ENCODE measurements at regions not wholly inside any gene's neighbourhood (a gene's known extent, or its start where the extent isn't known, plus 50 kb on each side); places are given as distances from the start of the nearest gene placed in this dataset.
"Not testable (repeated sequence)": the region's sequence is repeated elsewhere in the genome, so short reads cannot be mapped to it uniquely, and the experiment has no call there.

DNA sequence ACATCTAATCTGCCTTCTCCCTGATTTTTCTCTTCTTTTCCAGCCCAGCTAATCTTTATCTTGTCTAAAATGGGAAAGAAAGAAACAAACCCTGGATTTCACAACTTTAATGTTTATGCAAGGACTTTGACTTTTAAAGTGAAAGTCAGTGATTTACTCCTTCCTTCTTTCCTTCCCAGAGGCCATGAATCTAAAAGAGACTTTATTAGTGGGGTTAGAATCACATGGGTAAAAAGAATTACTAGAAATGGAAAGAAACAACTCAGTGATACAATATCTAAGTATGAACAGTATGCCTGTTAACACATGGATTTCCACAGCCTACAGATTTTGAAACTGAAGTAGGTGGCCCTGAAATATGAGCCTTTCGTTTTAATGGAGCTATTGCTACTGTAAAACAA lies 59.8 kb upstream of the KCNK2 start:
- H3K27ac ChIP-seq: no peak overlapping the region
- no peaks in the 10 kb centered on the region for H3K79me2 ChIP-seq (ENCODE audit: insufficient read depth, low read depth)
- no peaks in the 10 kb centered on the region for H3K36me3 ChIP-seq (ENCODE audit: insufficient read depth)
- H3K4me1 ChIP-seq (ENCODE audit: low read depth, poor library complexity, severe bottlenecking): no peaks in the 10 kb centered on the region
- no peak for TF ChIP-seq CTCF (conservative IDR thresholded peaks at IDR 0.05; ENCODE audit: low read depth, low read length)
- H2AFZ ChIP-seq (ENCODE audit: low read depth): no peak overlapping the region
- no peak overlapping the region for H3K4me2 ChIP-seq
- H3K27me3 ChIP-seq (ENCODE audit: insufficient read depth, low read depth): no peaks in the 10 kb centered on the region
- H3K4me3 ChIP-seq (IDR thresholded peaks at IDR 0.05; ENCODE audit: insufficient read depth, low read depth, low read length): no peak overlapping the region
- H4K20me1 ChIP-seq (ENCODE audit: insufficient read depth): no peaks in the 10 kb centered on the region
- no peak overlapping the region for H3K9ac ChIP-seq

DNA sequence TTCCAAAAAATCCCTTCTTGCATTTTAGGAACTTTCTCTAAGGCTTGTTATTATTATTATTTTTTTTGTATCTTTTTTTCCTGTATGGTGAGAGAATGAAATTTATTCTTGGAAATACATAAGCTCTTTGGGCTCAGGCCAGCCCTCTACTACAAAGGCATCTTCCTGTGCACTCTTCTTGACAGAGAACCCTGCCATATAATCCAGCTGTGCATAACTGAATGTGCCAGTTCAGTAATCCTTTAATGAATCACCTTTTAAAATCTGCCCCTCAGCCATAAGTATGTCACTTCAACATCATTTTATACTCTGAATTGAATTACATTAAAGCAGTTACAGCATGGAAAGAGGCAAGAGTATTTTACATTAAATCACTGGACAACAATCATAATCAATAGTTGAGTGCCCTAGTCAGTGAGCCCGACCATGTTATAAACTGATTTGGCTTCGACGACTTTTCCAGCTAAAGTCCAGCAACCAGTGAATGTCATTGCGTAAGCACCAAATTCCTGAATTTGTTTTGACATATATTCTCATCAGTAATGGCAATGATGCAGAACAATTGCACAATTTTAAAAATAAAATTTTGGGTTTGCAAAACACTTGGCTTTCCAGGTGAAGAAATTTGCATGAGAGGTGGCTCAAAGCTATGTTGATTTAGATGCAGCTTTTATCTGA lies 59.2 kb upstream of the KCNK2 start:
- H3K4me1 ChIP-seq (ENCODE audit: low read depth, poor library complexity, severe bottlenecking): no peaks in the 10 kb centered on the region
- H3K36me3 ChIP-seq (ENCODE audit: insufficient read depth): no peaks in the 10 kb centered on the region
- H2AFZ ChIP-seq (ENCODE audit: low read depth): no peak overlapping the region
- no peak overlapping the region for H3K9ac ChIP-seq
- no peaks in the 10 kb centered on the region for H3K79me2 ChIP-seq (ENCODE audit: insufficient read depth, low read depth)
- H3K4me2 ChIP-seq: no peak overlapping the region
- no peak overlapping the region for H3K4me3 ChIP-seq (IDR thresholded peaks at IDR 0.05; ENCODE audit: insufficient read depth, low read depth, low read length)
- no peaks in the 10 kb centered on the region for H4K20me1 ChIP-seq (ENCODE audit: insufficient read depth)
- H3K27ac ChIP-seq: no peak overlapping the region
- TF ChIP-seq CTCF (conservative IDR thresholded peaks at IDR 0.05; ENCODE audit: low read depth, low read length): no peak
- no peaks in the 10 kb centered on the region for H3K27me3 ChIP-seq (ENCODE audit: insufficient read depth, low read depth)

- Histone ChIP-seq H2AFZ (ENCODE audit: low read depth) (no peak overlapping the region), H3K27me3 (ENCODE audit: insufficient read depth, low read depth) (no peaks in the 10 kb centered on the region), H3K4me1 (ENCODE audit: low read depth, poor library complexity, severe bottlenecking) (no peaks in the 10 kb centered on the region), H3K79me2 (ENCODE audit: insufficient read depth, low read depth) (no peaks in the 10 kb centered on the region), H3K4me2 (no peak overlapping the region), H3K4me3 (IDR thresholded peaks at IDR 0.05; ENCODE audit: insufficient read depth, low read depth, low read length) (no peak overlapping the region), H3K9ac (no peak overlapping the region), H4K20me1 (ENCODE audit: insufficient read depth) (no peaks in the 10 kb centered on the region), H3K27ac (no peak overlapping the region), H3K36me3 (ENCODE audit: insufficient read depth) (no peaks in the 10 kb centered on the region)
- TF ChIP-seq CTCF (conservative IDR thresholded peaks at IDR 0.05; ENCODE audit: low read depth, low read length): no peak
These were observed 53.6 kb upstream of the KCNK2 start for GRCh38 chr1:215028954-215029353.

DNA sequence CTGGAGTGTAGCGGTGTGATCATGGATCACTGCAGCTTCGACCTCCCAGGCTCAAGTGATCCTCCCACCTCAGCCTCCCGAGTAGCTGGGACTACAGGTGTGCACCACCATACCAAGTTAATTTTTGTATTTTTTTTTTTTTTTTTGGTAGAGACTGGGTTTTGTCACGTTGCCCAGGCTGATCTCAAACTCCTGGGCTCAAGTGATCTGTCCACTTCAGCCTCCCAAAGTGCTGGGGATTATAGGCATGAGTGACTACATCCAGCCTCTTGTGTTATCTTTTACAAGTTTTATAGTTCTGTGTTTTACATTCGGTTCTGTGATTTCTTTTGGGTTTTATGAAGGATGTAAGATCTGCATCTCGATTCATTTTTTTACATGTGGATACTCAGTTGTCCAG lies 52.0 kb upstream of the KCNK2 start:
- H3K4me3 ChIP-seq (IDR thresholded peaks at IDR 0.05; ENCODE audit: insufficient read depth, low read depth, low read length); H3K79me2 ChIP-seq (ENCODE audit: insufficient read depth, low read depth); H3K4me2 ChIP-seq; H3K4me1 ChIP-seq (ENCODE audit: low read depth, poor library complexity, severe bottlenecking); H3K36me3 ChIP-seq (ENCODE audit: insufficient read depth); H3K9ac ChIP-seq; H2AFZ ChIP-seq (ENCODE audit: low read depth); H3K27ac ChIP-seq; H3K27me3 ChIP-seq (ENCODE audit: insufficient read depth, low read depth); H4K20me1 ChIP-seq (ENCODE audit: insufficient read depth): not testable (repeated sequence)

GRCh38 chr1:215031392-215031791 lies 51.1 kb upstream of the KCNK2 start:
- no peaks in the 10 kb centered on the region for H3K79me2 ChIP-seq (ENCODE audit: insufficient read depth, low read depth)
- no peaks in the 10 kb centered on the region for H4K20me1 ChIP-seq (ENCODE audit: insufficient read depth)

More at GRCh38 chr1:215031392-215031791, 51.1 kb upstream of the KCNK2 start:
- Histone ChIP-seq H3K9ac (no peak overlapping the region), H3K4me1 (ENCODE audit: low read depth, poor library complexity, severe bottlenecking) (no peaks in the 10 kb centered on the region), H3K4me3 (IDR thresholded peaks at IDR 0.05; ENCODE audit: insufficient read depth, low read depth, low read length) (no peak overlapping the region), H3K4me2 (no peak overlapping the region), H2AFZ (ENCODE audit: low read depth) (no peak overlapping the region), H3K36me3 (ENCODE audit: insufficient read depth) (no peaks in the 10 kb centered on the region), H3K27ac (no peak overlapping the region), H3K27me3 (ENCODE audit: insufficient read depth, low read depth) (no peaks in the 10 kb centered on the region)
- TF ChIP-seq CTCF (conservative IDR thresholded peaks at IDR 0.05; ENCODE audit: low read depth, low read length): no peak
